Mucosa of stomach (tissue), 1 donor: ENCODE measurements at regions not wholly inside any gene's neighbourhood (a gene's known extent, or its start where the extent isn't known, plus 50 kb on each side); places are given as distances from the start of the nearest gene placed in this dataset.
A peak's percentile ranks its signal among the peaks of the same experiment; 100 is the strongest.

Source experiments
- H3K27me3 ChIP-seq: one replicate; pipeline ENCODE4 v1.7.0; 2013; ENCODE audit warnings: mild to moderate bottlenecking, low read length; ENCODE audit not compliant: control insufficient read depth, insufficient read depth
- H3K36me3 ChIP-seq: one replicate; pipeline ENCODE4 v1.7.0; 2013; ENCODE audit warnings: low read length; ENCODE audit not compliant: control insufficient read depth, insufficient read depth
- H3K4me1 ChIP-seq: one replicate; pipeline ENCODE4 v1.7.0; 2013; ENCODE audit warnings: mild to moderate bottlenecking, low read length; ENCODE audit not compliant: control insufficient read depth, insufficient read depth
- H3K4me3 ChIP-seq: one replicate; pipeline ENCODE4 v1.7.0; 2013; ENCODE audit warnings: low read length
- H3K9ac ChIP-seq: one replicate; pipeline ENCODE4 v1.7.0; 2013; ENCODE audit warnings: mild to moderate bottlenecking, low read length, moderate library complexity
- H3K9me3 ChIP-seq: one replicate; pipeline ENCODE4 v1.7.0; 2013; ENCODE audit warnings: mild to moderate bottlenecking, low read length, moderate library complexity; ENCODE audit not compliant: control insufficient read depth
- donor health status: Pancreatic carcinoma.

DNA sequence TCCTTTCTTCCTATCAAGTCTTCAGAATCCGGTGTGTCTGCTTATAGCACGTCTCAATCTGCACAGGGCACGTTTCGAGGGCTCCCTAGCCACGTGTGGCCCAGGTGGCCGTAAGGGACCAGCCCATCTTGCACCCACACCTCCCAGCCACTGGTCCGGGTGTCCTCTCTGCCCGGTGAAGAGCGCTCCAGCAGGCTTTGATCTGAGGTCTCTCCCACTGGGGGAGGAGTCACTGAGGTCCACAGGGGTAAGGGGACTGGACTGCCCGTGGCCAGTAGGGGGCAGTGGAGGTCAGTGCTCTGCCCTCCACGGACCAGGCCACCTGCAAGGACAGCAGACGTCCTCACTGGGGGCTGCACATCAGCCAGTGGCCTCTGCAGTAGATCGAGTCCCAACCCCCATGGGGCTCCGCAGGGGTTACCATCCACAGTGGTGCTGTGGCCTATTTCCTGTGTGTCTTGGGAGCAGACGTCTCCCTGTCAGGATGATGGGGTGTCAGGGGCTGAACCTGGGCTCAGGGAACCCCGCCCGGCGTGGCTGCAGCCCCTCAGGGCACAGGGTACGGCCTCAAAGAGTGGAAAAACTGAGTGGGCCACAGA is 204.1 kb upstream of the CIBAR2 start:
- Histone ChIP-seq H3K27me3 (peaks cover 3% of the 10 kb centered on the region), H3K9me3 (no peaks in the 10 kb centered on the region), H3K4me1 (peaks cover 23% of the 10 kb centered on the region), H3K36me3 (no peaks in the 10 kb centered on the region), H3K9ac (no peak overlapping the region), H3K4me3 (no peak overlapping the region)

DNA sequence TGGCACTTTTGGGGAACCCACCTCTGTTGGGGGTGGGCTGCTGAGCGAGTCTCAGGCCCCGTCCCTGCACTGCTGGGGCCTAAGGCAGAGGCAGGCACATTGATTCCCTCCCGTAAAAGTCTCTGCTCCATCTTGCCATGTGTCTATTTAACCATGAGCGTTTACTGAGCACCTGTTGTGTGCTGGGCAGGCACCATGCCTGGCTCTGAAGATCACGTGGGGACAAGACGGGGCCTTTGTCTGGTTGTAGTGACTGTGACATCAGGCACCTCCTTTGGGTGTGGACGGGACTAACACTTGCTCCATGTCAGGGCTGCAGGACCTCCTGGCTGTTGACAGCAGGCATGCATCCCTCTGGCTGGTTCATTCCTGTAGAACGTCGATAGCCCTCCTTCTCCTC is 204.7 kb upstream of the CIBAR2 start:
- Histone ChIP-seq H3K9me3 (no peaks in the 10 kb centered on the region), H3K9ac (no peak overlapping the region), H3K4me1 (peaks cover 25% of the 10 kb centered on the region), H3K4me3 (no peak overlapping the region), H3K36me3 (no peaks in the 10 kb centered on the region), H3K27me3 (peaks cover 3% of the 10 kb centered on the region)

DNA sequence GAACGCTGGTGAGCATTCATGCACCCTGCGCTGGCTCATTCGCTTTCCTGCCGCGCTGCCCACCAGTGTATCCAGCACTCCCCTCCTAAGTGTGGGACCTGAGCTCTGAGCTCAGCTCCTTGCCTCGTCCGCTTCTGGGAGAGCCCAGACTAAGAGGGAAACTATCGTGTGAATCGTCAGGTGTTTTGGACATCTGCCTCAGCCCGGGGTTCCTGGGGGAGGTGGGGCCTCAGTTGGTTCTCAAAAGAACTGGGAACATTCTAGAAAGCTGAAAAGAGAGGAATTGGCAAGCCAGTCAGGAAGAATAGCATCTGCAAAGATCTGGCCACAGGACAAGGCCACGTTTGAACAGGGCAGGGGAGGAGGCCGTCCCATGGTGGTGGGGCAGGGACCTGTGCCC is 205.4 kb upstream of the CIBAR2 start:
- no peak overlapping the region for H3K9ac ChIP-seq
- H3K9me3 ChIP-seq: no peaks in the 10 kb centered on the region
- H3K36me3 ChIP-seq: no peaks in the 10 kb centered on the region
- peaks cover 31% of the 10 kb centered on the region for H3K4me1 ChIP-seq
- H3K27me3 ChIP-seq: peaks cover 3% of the 10 kb centered on the region
- H3K4me3 ChIP-seq: no peak overlapping the region

DNA sequence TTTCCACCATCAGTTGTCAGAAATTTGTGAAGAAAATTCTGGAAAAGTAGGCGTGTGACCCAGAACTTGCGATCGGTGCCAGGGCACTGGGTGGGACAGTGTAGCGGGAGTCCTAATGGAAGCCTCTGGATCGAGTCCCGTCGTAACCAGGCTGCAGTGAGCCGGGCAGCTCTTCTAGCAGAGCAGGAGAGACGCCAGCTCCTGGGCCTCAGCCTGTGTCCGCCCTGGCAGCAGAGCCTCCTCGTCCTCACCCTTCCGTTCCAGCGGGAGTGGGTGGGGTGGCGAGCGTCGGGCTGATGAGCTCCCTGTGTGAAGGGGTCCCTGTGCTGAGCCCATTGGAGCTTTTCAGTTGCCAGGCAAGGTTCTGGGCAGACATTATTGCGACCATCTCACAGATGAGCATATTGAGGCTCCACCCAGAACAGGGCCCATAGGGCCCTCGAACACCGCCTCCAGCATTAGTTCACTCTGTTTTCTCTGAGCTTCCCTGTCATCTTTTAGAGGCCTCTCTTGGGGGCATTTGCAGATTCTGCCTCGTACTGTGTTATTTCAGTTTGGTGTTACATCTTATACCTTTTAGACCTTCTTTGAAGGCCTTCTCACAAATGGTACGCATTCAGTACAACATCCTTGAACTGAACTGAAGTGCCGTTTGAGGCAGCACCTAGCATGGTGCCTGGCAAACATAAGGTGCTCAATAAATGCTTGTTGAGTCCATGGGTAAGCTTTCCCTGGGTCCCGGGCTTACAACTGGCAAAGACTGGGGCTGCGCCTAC is 207.1 kb upstream of the CIBAR2 start:
- no peak overlapping the region for H3K4me3 ChIP-seq
- H3K9ac ChIP-seq: no peak overlapping the region
- no peaks in the 10 kb centered on the region for H3K27me3 ChIP-seq
- no peaks in the 10 kb centered on the region for H3K36me3 ChIP-seq
- H3K9me3 ChIP-seq: no peaks in the 10 kb centered on the region
- H3K4me1 ChIP-seq: peaks cover 33% of the 10 kb centered on the region

DNA sequence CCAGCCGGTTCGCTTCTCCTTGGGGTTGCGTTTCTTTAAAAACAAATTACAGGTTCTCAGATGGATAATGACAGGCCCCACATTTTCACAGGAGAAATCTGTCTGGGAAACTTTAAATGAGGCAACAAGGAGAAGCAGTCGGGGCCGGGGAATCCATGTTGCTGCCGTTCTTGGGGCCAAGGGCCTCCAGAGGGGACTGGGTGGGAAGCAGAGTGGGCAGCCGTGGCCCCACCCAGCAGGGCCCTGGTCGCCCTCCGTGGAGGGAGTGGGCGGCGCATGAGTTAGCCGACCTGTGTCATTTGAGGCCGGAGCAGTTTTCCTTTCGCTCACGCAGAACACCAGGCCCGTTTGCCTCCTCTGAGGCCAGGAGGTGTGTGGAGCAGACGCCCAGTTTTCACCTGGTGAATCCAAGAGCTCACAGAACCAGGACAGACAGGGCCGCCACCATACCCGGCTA is 207.7 kb upstream of the CIBAR2 start:
- Histone ChIP-seq H3K9ac (no peak overlapping the region), H3K4me1 (peaks cover 33% of the 10 kb centered on the region), H3K4me3 (no peak overlapping the region), H3K9me3 (no peaks in the 10 kb centered on the region), H3K27me3 (no peaks in the 10 kb centered on the region), H3K36me3 (no peaks in the 10 kb centered on the region)

DNA sequence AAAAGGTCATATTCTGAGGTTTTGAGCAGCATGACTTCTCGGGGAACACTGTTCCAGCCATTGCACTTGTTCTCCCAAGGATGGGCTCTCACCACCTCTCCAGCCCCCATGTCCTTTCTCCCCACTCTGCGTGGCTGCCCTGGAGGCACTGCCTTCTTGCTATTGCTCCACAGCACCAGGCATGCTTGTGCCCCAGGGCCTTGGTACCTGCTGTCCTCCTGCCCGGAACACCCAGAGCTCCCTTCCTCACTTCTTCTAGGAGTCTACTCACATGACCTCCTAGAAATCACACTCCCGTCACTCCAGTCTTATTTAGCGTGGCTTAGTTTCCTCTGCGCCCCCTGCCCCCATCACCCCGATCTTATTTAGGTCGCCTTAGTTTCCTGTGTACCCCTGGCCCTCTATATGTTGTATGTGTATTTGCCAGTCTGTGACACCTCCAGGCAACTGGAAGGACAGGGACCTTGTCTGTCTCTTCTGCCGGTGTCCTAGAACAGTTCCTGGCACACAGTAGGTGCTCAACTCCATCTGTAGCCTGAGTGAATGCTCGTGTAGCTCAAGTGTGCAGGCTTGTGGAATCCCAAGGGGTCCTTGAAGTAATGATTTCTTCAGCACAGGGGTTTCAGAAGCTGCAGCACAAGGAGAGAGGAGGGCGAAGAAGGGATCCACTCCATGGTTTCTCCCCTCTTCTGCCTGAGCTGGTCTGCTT is 208.6 kb upstream of the CIBAR2 start:
- no peaks in the 10 kb centered on the region for H3K27me3 ChIP-seq
- no peak overlapping the region for H3K9ac ChIP-seq
- H3K4me1 ChIP-seq: peaks cover 33% of the 10 kb centered on the region
- H3K4me3 ChIP-seq: no peak overlapping the region
- no peaks in the 10 kb centered on the region for H3K36me3 ChIP-seq
- H3K9me3 ChIP-seq: no peaks in the 10 kb centered on the region

DNA sequence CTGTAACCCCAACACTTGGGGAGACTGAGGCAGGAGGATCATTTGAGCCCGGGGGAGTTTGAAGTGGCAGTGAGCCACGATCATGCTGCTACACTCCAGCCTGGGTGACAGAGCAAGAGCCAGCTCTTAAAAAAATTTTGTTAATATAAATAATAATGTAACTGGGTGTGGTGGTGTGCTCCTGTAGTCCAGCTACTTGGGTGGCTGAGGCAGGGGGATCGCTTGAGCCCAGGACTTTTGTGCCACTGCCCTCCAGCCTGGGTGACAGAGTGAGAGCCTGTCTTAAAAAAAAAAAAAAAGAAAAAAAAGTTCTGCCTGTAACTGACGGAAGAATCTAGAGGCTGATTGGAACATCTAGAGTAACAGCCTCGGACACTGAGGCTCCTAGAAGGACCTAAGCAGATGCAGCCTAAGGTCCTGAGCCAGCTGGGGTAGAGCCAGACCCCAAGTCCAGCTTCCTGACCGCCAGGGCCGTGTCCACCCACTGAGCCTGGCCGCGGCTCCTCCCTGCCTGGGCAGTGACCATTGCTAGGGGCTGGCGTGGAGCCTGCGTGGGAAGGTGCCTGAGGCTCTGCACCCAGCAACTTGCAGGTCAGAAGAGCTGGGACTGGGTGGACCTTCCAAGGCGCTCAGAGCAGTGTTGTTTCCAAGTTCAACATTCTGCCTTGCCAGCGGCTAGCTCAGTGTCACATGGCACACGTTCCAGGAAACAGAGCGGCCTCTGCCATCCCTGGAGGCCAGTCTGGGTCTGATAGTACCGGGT is 209.4 kb upstream of the CIBAR2 start:
- peaks cover 27% of the 10 kb centered on the region for H3K4me1 ChIP-seq
- H3K27me3 ChIP-seq: no peaks in the 10 kb centered on the region
- H3K9ac ChIP-seq: peak overlapping the region; percentile 40
- no peak overlapping the region for H3K4me3 ChIP-seq
- H3K9me3 ChIP-seq: no peaks in the 10 kb centered on the region
- H3K36me3 ChIP-seq: no peaks in the 10 kb centered on the region

DNA sequence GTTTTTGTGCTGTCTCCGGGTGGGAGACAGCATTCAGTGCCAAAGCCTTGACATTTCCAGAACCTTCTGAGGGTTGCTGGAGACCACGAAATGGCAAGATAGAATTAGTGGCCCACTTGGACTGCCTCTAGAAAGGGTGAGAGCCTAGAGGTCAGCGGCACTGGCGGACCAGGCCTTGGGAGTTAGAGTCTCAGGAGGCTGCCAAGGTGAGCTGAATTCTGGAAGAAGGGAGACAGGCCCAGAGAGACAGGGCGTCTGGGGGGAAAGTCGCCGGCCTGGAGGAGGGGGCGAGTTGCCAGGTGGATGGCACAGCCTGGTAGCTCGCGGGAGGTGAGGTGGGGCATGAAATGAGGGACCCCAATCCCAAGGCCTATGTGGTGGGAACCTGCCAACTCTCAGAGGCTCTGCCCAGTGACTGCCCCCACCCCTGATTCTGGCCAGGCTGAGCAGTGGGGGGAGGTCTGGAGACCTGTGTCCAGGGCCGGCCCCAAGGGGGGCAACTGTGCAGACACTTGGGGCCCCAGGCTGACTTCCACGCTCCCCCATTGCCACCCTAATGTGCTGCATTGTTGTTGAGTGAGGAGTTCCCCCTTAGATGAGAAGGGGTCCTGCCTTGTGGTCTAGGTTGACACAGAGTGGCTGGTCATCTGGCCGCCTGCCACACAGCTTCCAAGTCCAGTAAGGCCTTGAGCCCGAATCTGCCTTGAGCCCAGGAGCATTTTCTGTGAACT is 211.1 kb upstream of the CIBAR2 start:
- no peaks in the 10 kb centered on the region for H3K27me3 ChIP-seq
- H3K4me1 ChIP-seq: peaks cover 31% of the 10 kb centered on the region
- H3K36me3 ChIP-seq: no peaks in the 10 kb centered on the region
- no peaks in the 10 kb centered on the region for H3K9me3 ChIP-seq
- no peak overlapping the region for H3K4me3 ChIP-seq
- no peak overlapping the region for H3K9ac ChIP-seq

DNA sequence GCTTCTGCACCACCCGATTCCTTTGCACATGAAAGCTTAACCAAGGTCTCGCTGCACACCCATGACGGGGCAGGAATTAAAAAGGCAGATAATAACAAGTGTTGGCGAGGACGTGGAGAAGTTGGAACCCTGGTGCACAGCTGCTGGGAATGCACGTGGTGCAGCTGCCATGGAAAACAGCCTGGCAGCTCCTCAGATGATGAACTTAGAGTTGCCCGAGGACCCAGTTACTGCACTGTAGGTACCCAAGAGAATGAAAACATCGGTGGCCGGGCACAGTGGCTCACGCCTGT is 211.6 kb upstream of the CIBAR2 start:
- Histone ChIP-seq H3K36me3 (no peaks in the 10 kb centered on the region), H3K9me3 (no peaks in the 10 kb centered on the region), H3K27me3 (peaks cover 3% of the 10 kb centered on the region), H3K4me3 (no peak overlapping the region), H3K9ac (no peak overlapping the region), H3K4me1 (peaks cover 36% of the 10 kb centered on the region)

DNA sequence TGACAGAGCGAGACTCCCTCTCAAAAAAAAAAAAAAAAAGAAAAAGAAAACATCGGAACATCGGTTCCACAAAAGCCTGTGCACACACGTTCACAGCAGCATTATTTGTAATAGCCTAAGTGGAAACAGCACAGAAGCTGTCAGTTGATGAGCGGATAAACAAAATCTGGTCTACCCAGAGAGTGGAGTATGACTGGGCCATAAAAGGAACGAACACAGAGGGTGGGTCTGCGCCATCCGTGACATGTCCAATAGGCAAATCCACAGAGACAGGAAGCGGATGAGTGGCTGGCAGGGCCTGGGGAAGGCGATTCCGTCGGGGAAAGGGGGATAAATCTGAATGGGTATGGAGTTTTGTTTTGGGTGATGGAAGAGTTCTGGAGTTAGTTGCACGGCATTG is 212.2 kb upstream of the CIBAR2 start:
- peaks cover 42% of the 10 kb centered on the region for H3K4me1 ChIP-seq
- no peak overlapping the region for H3K4me3 ChIP-seq
- peaks cover 6% of the 10 kb centered on the region for H3K27me3 ChIP-seq
- no peaks in the 10 kb centered on the region for H3K36me3 ChIP-seq
- no peak overlapping the region for H3K9ac ChIP-seq
- H3K9me3 ChIP-seq: no peaks in the 10 kb centered on the region

DNA sequence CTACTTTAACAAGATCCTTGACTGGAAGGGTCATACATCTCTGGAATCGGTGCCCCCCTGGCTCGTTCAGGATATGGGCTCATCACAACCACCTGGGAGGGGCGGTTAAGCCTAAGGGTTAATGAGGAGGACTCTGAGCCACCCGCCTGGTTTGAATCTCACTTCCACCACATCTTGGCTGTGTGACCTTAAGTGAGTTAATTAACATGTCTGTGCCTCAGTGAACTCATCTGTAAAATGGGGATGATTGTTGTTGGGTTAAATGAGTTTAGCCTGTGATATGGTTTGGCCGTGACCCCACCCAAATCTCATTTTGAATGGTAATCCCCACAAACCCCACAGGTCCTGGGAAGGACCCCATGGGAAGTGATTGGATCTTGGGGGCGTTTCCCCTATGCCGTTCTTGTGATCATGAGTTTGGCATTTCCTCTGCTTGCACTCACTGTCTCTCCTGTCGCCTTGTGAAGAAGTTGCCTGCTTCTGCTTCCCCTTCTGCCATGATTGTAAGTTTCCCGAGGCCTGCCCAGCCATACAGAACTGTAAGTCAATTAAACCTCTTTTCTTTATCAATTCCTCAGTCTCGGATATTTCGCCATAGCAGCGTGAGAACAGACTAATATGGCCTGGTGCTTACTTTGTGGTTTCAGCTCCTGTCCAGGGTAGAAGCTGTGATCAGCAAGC is 214.0 kb upstream of the CIBAR2 start:
- Histone ChIP-seq H3K4me3 (no peak overlapping the region), H3K36me3 (no peaks in the 10 kb centered on the region), H3K4me1 (peaks cover 50% of the 10 kb centered on the region)

More for the DNA sequence above, 214.0 kb upstream of the CIBAR2 start:
- no peak overlapping the region for H3K9ac ChIP-seq
- H3K9me3 ChIP-seq: no peaks in the 10 kb centered on the region
- peaks cover 6% of the 10 kb centered on the region for H3K27me3 ChIP-seq
